Adrenal gland (tissue), 5 donors: ENCODE measurements at regions not wholly inside any gene's neighbourhood (a gene's known extent, or its start where the extent isn't known, plus 50 kb on each side); places are given as distances from the start of the nearest gene placed in this dataset.
"Not testable (repeated sequence)": the region's sequence is repeated elsewhere in the genome, so short reads cannot be mapped to it uniquely, and the experiment has no call there.

Experiments
- CTCF ChIP-seq, 6 experiments: fragments of 450-650 bp in 4 of 6; fragments of 200-600 bp in 2 of 6; sonication (generic) in 1 of 6; IDR thresholded peaks; 1 replicate in 5 of 6; 2 replicates in 1 of 6; pipeline versions ENCODE4 v1.5.1 to v1.8.0; 2016 to 2021; ENCODE audit warnings: antibody characterized with exemption in 6 of 6, mild to moderate bottlenecking in 2 of 6, moderate library complexity in 1 of 6
- POLR2A ChIP-seq, 2 donors: fragments of 450-650 bp; IDR thresholded peaks; one replicate each; pipeline ENCODE4 v1.6.1; 2017; ENCODE audit warnings: antibody characterized with exemption in 2 of 2, mild to moderate bottlenecking in 2 of 2, moderate library complexity in 1 of 2
- donor health status: DM: no; HTN: no; CAD: no.

- not testable (repeated sequence) for TF ChIP-seq CTCF, POLR2A (IDR thresholded peaks at IDR 0.05)
Observed at GRCh38 chr2:37774171-37774944, 102.9 kb upstream of the CDC42EP3 start.
